ENCODE measurements at regions not wholly inside any gene's neighbourhood (a gene's known extent, or its start where the extent isn't known, plus 50 kb on each side); places are given as distances from the start of the nearest gene placed in this dataset.

DNA sequence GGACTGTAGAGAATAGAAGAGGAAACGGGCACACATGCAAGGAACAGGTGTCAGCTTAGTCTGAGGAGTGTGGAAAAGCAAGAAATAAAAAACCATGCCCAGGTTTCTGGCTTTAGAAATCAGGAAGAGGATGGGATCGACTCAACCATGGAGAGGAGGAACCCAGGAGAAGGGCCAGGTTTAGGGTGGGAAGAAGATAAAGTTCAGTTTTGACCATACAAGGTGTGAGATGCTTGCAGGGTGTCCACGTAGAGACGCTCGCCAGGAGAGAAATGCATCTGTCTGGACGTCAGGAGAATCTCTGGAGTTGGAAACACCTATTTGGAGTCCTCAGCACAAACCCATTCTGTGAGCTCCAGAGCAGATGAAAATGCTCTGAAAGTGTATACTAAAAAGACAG, 275.1 kb downstream of the CYRIA start:
- POLR2A ChIA-PET = no interaction called here
- Histone ChIP-seq H3K36me3 (ENCODE audit: control insufficient read depth in 2 of 2, insufficient read depth in 1 of 2, low read length in 2 of 2) (no peaks in the 10 kb centered on the region), H3K4me3 (ENCODE audit: low read depth, low read length) (no peak overlapping the region), H3K4me1 (ENCODE audit: control insufficient read depth, insufficient read depth, low read length) (no peaks in the 10 kb centered on the region), H3K27ac (ENCODE audit: extremely low read depth, low read depth, low read length) (no peak overlapping the region), H3K9me3 (ENCODE audit: control insufficient read depth, insufficient read depth, low read depth, low read length) (no peaks in the 10 kb centered on the region)
- TF ChIP-seq, protein P1, sequence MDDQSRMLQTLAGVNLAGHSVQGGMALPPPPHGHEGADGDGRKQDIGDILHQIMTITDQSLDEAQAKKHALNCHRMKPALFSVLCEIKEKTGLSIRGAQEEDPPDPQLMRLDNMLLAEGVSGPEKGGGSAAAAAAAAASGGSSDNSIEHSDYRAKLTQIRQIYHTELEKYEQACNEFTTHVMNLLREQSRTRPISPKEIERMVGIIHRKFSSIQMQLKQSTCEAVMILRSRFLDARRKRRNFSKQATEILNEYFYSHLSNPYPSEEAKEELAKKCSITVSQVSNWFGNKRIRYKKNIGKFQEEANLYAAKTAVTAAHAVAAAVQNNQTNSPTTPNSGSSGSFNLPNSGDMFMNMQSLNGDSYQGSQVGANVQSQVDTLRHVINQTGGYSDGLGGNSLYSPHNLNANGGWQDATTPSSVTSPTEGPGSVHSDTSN (CRISPR knock-in tag; IDR thresholded peaks at IDR 0.05) = no peak
- TF ChIP-seq ZNF830 (tag by site-specific recombination; IDR thresholded peaks at IDR 0.05; ENCODE audit: low read depth) (no peak), OSR2 (tag by site-specific recombination; IDR thresholded peaks at IDR 0.05) (no peak), MYNN (tag by site-specific recombination; IDR thresholded peaks at IDR 0.05; ENCODE audit: borderline replicate concordance) (no peak), ZNF132 (tag by site-specific recombination; IDR thresholded peaks at IDR 0.05; ENCODE audit: borderline replicate concordance) (no peak), ZNF664 (tag by site-specific recombination; IDR thresholded peaks at IDR 0.05) (no peak), ZNF610 (tag by site-specific recombination; IDR thresholded peaks at IDR 0.05; ENCODE audit: borderline replicate concordance) (no peak), ZSCAN23 (tag by site-specific recombination; IDR thresholded peaks at IDR 0.05) (no peak), ZNF24 (tag by site-specific recombination; IDR thresholded peaks at IDR 0.05) (no peak), TCF7L2 (IDR thresholded peaks at IDR 0.05; ENCODE audit: borderline replicate concordance, low read depth, low read length) (no peak), ZNF354C (tag by site-specific recombination; IDR thresholded peaks at IDR 0.05; ENCODE audit: borderline replicate concordance, low read depth) (no peak), ZNF768 (tag by site-specific recombination; IDR thresholded peaks at IDR 0.05) (no peak)
- TF ChIP-seq, protein P2, sequence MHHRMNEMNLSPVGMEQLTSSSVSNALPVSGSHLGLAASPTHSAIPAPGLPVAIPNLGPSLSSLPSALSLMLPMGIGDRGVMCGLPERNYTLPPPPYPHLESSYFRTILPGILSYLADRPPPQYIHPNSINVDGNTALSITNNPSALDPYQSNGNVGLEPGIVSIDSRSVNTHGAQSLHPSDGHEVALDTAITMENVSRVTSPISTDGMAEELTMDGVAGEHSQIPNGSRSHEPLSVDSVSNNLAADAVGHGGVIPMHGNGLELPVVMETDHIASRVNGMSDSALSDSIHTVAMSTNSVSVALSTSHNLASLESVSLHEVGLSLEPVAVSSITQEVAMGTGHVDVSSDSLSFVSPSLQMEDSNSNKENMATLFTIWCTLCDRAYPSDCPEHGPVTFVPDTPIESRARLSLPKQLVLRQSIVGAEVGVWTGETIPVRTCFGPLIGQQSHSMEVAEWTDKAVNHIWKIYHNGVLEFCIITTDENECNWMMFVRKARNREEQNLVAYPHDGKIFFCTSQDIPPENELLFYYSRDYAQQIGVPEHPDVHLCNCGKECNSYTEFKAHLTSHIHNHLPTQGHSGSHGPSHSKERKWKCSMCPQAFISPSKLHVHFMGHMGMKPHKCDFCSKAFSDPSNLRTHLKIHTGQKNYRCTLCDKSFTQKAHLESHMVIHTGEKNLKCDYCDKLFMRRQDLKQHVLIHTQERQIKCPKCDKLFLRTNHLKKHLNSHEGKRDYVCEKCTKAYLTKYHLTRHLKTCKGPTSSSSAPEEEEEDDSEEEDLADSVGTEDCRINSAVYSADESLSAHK (tag by site-specific recombination; IDR thresholded peaks at IDR 0.05) = no peak
- CTCF ChIA-PET = no interaction called here

DNA sequence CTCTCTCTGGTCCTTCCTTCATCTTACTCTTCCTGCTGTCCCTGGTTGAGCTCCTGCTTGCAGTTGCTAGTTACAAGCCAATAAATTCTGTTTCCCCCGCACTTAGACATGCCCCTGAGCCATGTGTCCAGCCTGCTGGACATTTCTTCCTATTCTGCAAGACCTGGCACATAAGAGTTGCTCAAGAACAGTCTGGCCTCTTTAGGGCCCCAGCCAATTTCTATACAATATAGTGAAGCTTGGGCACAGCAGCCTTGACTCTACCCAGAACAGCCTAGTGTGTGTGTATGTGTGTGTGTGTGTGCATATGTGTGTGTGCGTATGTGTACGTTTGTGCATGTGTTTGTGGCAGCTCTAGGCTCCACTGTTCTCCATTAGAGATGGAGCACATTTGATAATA, 276.0 kb downstream of the CYRIA start:
- no peak overlapping the region for H3K27ac ChIP-seq (ENCODE audit: extremely low read depth, low read depth, low read length)
- no peaks in the 10 kb centered on the region for H3K36me3 ChIP-seq (ENCODE audit: control insufficient read depth in 2 of 2, insufficient read depth in 1 of 2, low read length in 2 of 2)
- no peaks in the 10 kb centered on the region for H3K4me1 ChIP-seq (ENCODE audit: control insufficient read depth, insufficient read depth, low read length)
- no peak overlapping the region for H3K4me3 ChIP-seq (ENCODE audit: low read depth, low read length)
- POLR2A ChIA-PET = no interaction called here
- no peaks in the 10 kb centered on the region for H3K9me3 ChIP-seq (ENCODE audit: control insufficient read depth, insufficient read depth, low read depth, low read length)
- CTCF ChIA-PET = interaction anchor here (0.6 kb wide), 1 partner anchor 100 kb away, joined by 3 read pairs; no protein-coding TSS in a partner anchor
- TF ChIP-seq, protein P3, sequence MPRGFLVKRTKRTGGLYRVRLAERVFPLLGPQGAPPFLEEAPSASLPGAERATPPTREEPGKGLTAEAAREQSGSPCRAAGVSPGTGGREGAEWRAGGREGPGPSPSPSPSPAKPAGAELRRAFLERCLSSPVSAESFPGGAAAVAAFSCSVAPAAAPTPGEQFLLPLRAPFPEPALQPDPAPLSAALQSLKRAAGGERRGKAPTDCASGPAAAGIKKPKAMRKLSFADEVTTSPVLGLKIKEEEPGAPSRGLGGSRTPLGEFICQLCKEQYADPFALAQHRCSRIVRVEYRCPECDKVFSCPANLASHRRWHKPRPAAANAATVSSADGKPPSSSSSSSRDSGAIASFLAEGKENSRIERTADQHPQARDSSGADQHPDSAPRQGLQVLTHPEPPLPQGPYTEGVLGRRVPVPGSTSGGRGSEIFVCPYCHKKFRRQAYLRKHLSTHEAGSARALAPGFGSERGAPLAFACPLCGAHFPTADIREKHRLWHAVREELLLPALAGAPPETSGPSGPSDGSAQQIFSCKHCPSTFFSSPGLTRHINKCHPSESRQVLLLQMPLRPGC (tag by site-specific recombination; IDR thresholded peaks at IDR 0.05) = no peak
- TF ChIP-seq HOXC10 (CRISPR knock-in tag; IDR thresholded peaks at IDR 0.05) (no peak), RBAK (tag by site-specific recombination; IDR thresholded peaks at IDR 0.05) (no peak), ZSCAN16 (tag by site-specific recombination; IDR thresholded peaks at IDR 0.05) (no peak), HOXA7 (CRISPR knock-in tag; IDR thresholded peaks at IDR 0.05; ENCODE audit: borderline replicate concordance) (no peak), YY1 (tag by site-specific recombination; IDR thresholded peaks at IDR 0.05) (no peak), ZNF514 (tag by site-specific recombination; IDR thresholded peaks at IDR 0.05) (no peak), ZFP69B (tag by site-specific recombination; IDR thresholded peaks at IDR 0.05) (no peak), ZNF777 (tag by site-specific recombination; IDR thresholded peaks at IDR 0.05; ENCODE audit: borderline replicate concordance) (no peak), ZNF624 (tag by site-specific recombination; IDR thresholded peaks at IDR 0.05) (no peak), ZNF600 (tag by site-specific recombination; IDR thresholded peaks at IDR 0.05) (no peak), ZNF555 (tag by site-specific recombination; conservative IDR thresholded peaks at IDR 0.05) (no peak), SETDB1 (IDR thresholded peaks at IDR 0.05; ENCODE audit: insufficient read length, low read length) (no peak), MEIS1 (CRISPR knock-in tag; IDR thresholded peaks at IDR 0.05; ENCODE audit: borderline replicate concordance) (no peak), ZNF174 (tag by site-specific recombination; IDR thresholded peaks at IDR 0.05) (no peak)
- TF ChIP-seq, protein P4, sequence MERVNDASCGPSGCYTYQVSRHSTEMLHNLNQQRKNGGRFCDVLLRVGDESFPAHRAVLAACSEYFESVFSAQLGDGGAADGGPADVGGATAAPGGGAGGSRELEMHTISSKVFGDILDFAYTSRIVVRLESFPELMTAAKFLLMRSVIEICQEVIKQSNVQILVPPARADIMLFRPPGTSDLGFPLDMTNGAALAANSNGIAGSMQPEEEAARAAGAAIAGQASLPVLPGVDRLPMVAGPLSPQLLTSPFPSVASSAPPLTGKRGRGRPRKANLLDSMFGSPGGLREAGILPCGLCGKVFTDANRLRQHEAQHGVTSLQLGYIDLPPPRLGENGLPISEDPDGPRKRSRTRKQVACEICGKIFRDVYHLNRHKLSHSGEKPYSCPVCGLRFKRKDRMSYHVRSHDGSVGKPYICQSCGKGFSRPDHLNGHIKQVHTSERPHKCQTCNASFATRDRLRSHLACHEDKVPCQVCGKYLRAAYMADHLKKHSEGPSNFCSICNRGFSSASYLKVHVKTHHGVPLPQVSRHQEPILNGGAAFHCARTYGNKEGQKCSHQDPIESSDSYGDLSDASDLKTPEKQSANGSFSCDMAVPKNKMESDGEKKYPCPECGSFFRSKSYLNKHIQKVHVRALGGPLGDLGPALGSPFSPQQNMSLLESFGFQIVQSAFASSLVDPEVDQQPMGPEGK (tag by site-specific recombination; IDR thresholded peaks at IDR 0.05) = no peak
- TF ChIP-seq, protein P5, sequence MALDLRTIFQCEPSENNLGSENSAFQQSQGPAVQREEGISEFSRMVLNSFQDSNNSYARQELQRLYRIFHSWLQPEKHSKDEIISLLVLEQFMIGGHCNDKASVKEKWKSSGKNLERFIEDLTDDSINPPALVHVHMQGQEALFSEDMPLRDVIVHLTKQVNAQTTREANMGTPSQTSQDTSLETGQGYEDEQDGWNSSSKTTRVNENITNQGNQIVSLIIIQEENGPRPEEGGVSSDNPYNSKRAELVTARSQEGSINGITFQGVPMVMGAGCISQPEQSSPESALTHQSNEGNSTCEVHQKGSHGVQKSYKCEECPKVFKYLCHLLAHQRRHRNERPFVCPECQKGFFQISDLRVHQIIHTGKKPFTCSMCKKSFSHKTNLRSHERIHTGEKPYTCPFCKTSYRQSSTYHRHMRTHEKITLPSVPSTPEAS (tag by site-specific recombination; IDR thresholded peaks at IDR 0.05) = no peak
